BE2C (cell line): ENCODE measurements at regions not wholly inside any gene's neighbourhood (a gene's known extent, or its start where the extent isn't known, plus 50 kb on each side); places are given as distances from the start of the nearest gene placed in this dataset.

Experiments
- DNase-seq: peaks from one replicate; pipeline ENCODE4 v3.0.0-alpha.2; 2020
- H3K27me3 ChIP-seq: fragments of 250-450 bp; sonication (Bioruptor Pico); 2 replicates; pipeline ENCODE4 v1.5.1; 2020; ENCODE audit warnings: mild to moderate bottlenecking
- H3K36me3 ChIP-seq: fragments of 250-450 bp; sonication (Bioruptor Pico); 2 replicates; pipeline ENCODE4 v1.5.1; 2020; ENCODE audit warnings: mild to moderate bottlenecking
- H3K4me1 ChIP-seq: fragments of 250-450 bp; sonication (Bioruptor Pico); 2 replicates; pipeline ENCODE4 v1.5.1; 2020
- H3K4me3 ChIP-seq: 2 replicates; pipeline ENCODE4 v1.5.1; 2011; ENCODE audit warnings: low read depth, low read length
- H3K9me3 ChIP-seq: fragments of 250-450 bp; sonication (Bioruptor Pico); 2 replicates; pipeline ENCODE4 v1.5.1; 2020
- TF ChIP-seq, protein P1 (sequence below): IDR thresholded peaks from 2 replicates; pipeline ENCODE4 v1.5.1; 2012; ENCODE audit warnings: mild to moderate bottlenecking, low read depth, low read length

DNA sequence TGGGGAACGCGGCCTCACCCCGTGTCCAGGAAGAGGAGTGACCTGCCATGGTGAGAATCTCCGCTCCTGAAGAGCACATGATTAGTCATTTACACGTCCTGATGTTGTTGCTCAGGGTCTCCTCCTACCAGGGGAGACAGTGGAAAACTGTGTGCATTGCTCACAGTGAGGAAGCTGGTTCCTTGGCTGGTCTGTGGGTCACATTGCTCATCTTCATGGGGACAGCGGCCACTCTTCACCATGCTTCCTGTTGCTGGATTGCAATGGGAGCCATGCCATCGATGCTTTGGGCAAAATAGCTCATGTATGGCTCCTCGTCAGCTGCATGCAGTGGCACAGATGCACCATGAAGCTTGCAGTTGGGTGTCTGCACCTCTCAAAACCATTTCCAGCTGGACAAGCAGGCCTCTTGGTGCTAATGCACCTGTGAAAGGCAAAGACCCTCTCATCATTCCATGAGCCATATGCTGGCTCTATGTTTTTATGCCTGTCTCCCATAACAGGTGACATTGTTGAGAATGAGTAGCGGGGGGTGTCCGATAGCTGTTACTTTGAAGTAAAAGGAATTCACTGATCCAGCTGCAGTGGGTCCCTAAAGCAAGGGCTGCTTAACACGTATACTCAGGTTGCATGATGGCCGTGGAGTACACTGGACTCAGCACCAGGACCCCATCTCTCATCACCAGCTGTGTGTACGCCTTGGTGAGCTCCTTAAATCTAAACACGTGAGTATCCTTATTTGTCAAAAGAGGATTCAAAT, 135.0 kb upstream of the ALKAL2 start:
- Histone ChIP-seq H3K9me3 (no peaks in the 10 kb centered on the region), H3K4me3 (no peak overlapping the region), H3K4me1 (no peaks in the 10 kb centered on the region), H3K27me3 (no peaks in the 10 kb centered on the region), H3K36me3 (no peaks in the 10 kb centered on the region)
- no peak for DNase-seq
- TF ChIP-seq, protein P1, sequence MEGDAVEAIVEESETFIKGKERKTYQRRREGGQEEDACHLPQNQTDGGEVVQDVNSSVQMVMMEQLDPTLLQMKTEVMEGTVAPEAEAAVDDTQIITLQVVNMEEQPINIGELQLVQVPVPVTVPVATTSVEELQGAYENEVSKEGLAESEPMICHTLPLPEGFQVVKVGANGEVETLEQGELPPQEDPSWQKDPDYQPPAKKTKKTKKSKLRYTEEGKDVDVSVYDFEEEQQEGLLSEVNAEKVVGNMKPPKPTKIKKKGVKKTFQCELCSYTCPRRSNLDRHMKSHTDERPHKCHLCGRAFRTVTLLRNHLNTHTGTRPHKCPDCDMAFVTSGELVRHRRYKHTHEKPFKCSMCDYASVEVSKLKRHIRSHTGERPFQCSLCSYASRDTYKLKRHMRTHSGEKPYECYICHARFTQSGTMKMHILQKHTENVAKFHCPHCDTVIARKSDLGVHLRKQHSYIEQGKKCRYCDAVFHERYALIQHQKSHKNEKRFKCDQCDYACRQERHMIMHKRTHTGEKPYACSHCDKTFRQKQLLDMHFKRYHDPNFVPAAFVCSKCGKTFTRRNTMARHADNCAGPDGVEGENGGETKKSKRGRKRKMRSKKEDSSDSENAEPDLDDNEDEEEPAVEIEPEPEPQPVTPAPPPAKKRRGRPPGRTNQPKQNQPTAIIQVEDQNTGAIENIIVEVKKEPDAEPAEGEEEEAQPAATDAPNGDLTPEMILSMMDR, result no peak

DNA sequence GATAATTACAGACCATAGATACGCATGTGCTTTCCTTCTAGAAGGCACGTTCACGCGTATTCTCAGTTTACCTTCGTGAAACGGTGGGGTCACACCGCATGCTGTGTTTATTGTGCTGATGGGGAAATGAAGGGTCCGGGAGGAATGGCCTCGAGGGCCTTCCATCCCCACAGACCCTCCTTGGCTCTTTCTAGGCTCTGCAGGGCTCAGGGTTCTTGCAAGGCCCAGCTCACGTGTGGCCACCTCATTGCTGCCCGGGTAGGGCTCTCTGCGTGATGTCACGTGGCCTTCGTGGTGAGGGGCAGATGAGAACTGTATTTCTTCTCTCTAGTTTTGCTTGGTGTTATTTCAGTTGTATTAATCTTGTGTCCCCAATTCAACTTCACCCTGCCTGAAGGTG, 133.5 kb upstream of the ALKAL2 start:
- no peak overlapping the region for H3K4me3 ChIP-seq
- no peak for DNase-seq
- no peaks in the 10 kb centered on the region for H3K9me3 ChIP-seq
- no peaks in the 10 kb centered on the region for H3K27me3 ChIP-seq
- no peaks in the 10 kb centered on the region for H3K4me1 ChIP-seq
- H3K36me3 ChIP-seq, result no peaks in the 10 kb centered on the region
- TF ChIP-seq, protein P1, result no peak

DNA sequence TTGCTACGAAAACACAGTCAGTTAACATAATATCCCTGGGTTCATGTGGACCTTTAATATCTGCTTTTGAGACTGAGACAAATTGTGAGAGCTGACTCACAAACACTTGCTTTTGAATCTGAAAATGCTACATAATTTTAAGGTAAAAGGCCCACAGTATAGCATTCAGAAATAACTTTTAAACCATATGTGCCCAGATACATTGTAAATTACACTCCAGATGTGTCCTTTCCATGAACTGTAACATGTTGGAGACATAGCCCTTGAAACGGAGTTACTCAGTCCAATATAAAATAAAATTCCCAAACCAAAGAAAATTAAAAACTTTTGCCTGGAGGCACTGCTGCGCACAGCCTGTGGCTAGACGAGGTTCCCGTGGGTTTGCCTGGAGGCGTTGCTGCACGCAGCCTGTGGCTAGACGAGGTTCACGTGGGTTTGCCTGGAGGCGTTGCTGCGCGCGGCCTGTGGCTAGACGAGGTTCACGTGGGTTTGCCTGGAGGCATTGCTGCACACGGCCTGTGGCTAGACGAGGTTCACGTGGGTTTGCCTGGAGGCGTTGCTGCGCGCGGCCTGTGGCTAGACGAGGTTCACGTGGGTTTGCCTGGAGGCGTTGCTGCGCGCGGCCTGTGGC, 131.9 kb upstream of the ALKAL2 start:
- Histone ChIP-seq H3K36me3 (no peaks in the 10 kb centered on the region), H3K4me1 (no peaks in the 10 kb centered on the region), H3K4me3 (no peak overlapping the region), H3K9me3 (no peaks in the 10 kb centered on the region), H3K27me3 (no peaks in the 10 kb centered on the region)
- TF ChIP-seq, protein P1, result no peak
- no peak for DNase-seq

DNA sequence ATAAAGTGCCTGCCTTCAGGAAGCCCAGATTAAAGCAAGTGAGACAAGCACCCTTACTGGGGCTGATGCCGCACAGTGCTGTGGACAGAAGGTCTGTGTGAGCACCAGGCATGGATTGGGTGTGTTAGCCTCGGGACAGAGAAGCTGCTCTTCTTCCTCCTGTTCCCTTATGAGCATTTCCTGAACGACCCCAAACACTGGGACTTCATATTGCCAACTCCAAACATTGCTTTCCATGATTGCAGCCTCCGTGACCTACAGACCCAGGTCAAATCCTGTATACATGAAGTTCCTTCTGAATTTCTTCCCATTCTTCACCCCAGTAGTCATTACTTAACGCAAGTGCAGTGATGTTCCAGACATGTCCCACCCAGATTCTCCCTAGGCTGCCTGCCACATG, 129.8 kb upstream of the ALKAL2 start:
- TF ChIP-seq, protein P1, result no peak
- Histone ChIP-seq H3K9me3 (no peaks in the 10 kb centered on the region), H3K4me1 (no peaks in the 10 kb centered on the region), H3K27me3 (no peaks in the 10 kb centered on the region), H3K36me3 (no peaks in the 10 kb centered on the region), H3K4me3 (no peak overlapping the region)
- no peak for DNase-seq

DNA sequence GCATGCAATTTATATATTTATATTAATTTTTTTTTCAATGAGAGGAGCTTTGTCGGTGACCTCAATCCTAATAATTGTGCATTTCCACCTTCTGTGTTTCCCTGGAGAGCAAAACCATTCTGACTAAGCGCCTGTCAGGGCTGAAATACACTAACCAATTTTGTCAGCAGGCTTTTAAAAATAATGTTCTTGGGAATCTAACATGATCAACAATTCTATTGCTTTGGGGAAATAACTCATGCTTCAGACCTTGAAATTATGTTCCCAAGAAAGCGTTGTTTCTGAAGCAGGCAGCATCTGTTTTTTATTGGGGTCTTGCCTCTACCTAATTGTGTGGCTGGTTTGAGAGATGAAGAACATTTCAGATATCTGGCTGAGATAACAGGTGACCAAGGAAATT, 129.1 kb upstream of the ALKAL2 start:
- Histone ChIP-seq H3K27me3 (no peaks in the 10 kb centered on the region), H3K36me3 (no peaks in the 10 kb centered on the region), H3K4me3 (no peak overlapping the region), H3K9me3 (no peaks in the 10 kb centered on the region), H3K4me1 (no peaks in the 10 kb centered on the region)
- TF ChIP-seq, protein P1, result no peak
- no peak for DNase-seq

DNA sequence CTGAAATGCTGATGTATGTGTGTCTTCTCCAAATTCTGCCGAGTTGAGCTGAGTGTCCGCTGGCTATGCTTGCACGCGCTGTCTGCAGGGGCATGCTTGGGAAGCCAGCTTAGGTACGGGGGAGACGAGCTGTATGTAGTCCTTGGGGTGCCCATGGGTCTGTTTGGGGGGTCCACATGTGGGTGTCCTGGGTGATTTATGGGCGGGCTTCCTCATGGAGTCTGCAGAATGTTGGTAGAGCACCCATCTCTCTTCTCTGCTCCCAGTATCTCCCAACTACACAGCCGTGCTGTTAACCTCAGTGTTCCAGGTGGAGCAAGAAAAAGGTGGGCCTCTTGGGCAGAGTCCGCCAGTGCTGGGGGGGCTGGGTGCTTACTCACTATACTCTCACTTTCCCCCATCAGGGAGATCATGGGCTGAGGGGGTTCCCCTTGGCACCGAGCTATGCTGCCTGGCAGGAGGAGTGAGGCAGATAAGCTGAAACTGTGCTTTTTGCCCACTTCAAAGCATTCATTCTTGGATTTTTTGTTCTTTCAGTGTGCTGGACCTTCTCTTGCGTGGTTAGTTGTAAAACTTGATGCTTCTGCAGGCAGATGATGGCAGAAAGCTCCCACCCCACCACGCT, 128.2 kb upstream of the ALKAL2 start:
- H3K4me3 ChIP-seq, result no peak overlapping the region
- TF ChIP-seq, protein P1, result no peak
- no peaks in the 10 kb centered on the region for H3K36me3 ChIP-seq
- DNase-seq, result no peak
- no peaks in the 10 kb centered on the region for H3K9me3 ChIP-seq
- no peaks in the 10 kb centered on the region for H3K4me1 ChIP-seq
- no peaks in the 10 kb centered on the region for H3K27me3 ChIP-seq
